GM06990 (cell line): ENCODE measurements at regions not wholly inside any gene's neighbourhood (a gene's known extent, or its start where the extent isn't known, plus 50 kb on each side); places are given as distances from the start of the nearest gene placed in this dataset.

Experiments
- DNase-seq: peaks from one replicate; pipeline ENCODE4 v3.0.0-alpha.2; 2011; ENCODE audit not compliant: insufficient read length; ENCODE audit errors: extremely low read depth
- H3K27me3 ChIP-seq: replicated peaks from 2 replicates; pipeline ENCODE4 v1.6.0; 2011; ENCODE audit warnings: low read length; ENCODE audit not compliant: control insufficient read depth, insufficient read depth
- H3K36me3 ChIP-seq: 2 replicates; pipeline ENCODE4 v1.5.1; 2011; ENCODE audit warnings: low read length; ENCODE audit not compliant: control insufficient read depth, insufficient read depth
- H3K4me3 ChIP-seq: replicated peaks from 2 replicates; pipeline ENCODE4 v1.5.1; 2011; ENCODE audit warnings: low read depth, mild to moderate bottlenecking, control low read depth, low read length
- CTCF ChIP-seq: IDR thresholded peaks from 2 replicates; pipeline ENCODE4 v1.5.1; 2011; ENCODE audit warnings: low read length, control low read depth, mild to moderate bottlenecking, inconsistent platforms; ENCODE audit not compliant: insufficient read depth, poor library complexity, severe bottlenecking

- H3K36me3 ChIP-seq = no peaks in the 10 kb centered on the region
- no peak for DNase-seq
- H3K4me3 ChIP-seq = no peak overlapping the region
- no peaks in the 10 kb centered on the region for H3K27me3 ChIP-seq
- TF ChIP-seq CTCF = no peak
Observed at GRCh38 chr4:126038502-126039144, 723.9 kb downstream of the FAT4 start.

- no peak for TF ChIP-seq CTCF
- DNase-seq = no peak
- Histone ChIP-seq H3K27me3 (no peaks in the 10 kb centered on the region), H3K4me3 (no peak overlapping the region), H3K36me3 (no peaks in the 10 kb centered on the region)
Observed at GRCh38 chr4:126046081-126046614, 731.4 kb downstream of the FAT4 start.

GRCh38 chr4:126047114-126047513 is 732.4 kb downstream of the FAT4 start:
- TF ChIP-seq CTCF = no peak
- DNase-seq = no peak

GRCh38 chr4:126051689-126052424 is 737.1 kb downstream of the FAT4 start:
- H3K36me3 ChIP-seq = no peaks in the 10 kb centered on the region
- DNase-seq = no peak
- no peak for TF ChIP-seq CTCF
- no peaks in the 10 kb centered on the region for H3K27me3 ChIP-seq
- no peak overlapping the region for H3K4me3 ChIP-seq

More at GRCh38 chr4:126047114-126047513, 732.4 kb downstream of the FAT4 start:
- H3K4me3 ChIP-seq = no peak overlapping the region
- no peaks in the 10 kb centered on the region for H3K36me3 ChIP-seq
- H3K27me3 ChIP-seq = no peaks in the 10 kb centered on the region

- TF ChIP-seq CTCF = no peak
- DNase-seq = no peak
- no peak overlapping the region for H3K4me3 ChIP-seq
- no peaks in the 10 kb centered on the region for H3K27me3 ChIP-seq
- H3K36me3 ChIP-seq = no peaks in the 10 kb centered on the region
Observed at GRCh38 chr4:126056116-126056650, 741.4 kb downstream of the FAT4 start.
